Endodermal cell (in vitro differentiated cells): ENCODE measurements at regions not wholly inside any gene's neighbourhood (a gene's known extent, or its start where the extent isn't known, plus 50 kb on each side); places are given as distances from the start of the nearest gene placed in this dataset.
"Not testable (repeated sequence)": the region's sequence is repeated elsewhere in the genome, so short reads cannot be mapped to it uniquely, and the experiment has no call there.

ENCODE experiments used
- DNase-seq: peaks from one replicate; pipeline ENCODE4 v3.0.0-alpha.2; 2017
- H3K27ac ChIP-seq: 2 replicates; pipeline ENCODE4 v1.5.1; 2013; ENCODE audit warnings: mild to moderate bottlenecking, low read depth, low read length, moderate library complexity
- H3K27me3 ChIP-seq: 2 replicates; pipeline ENCODE4 v1.6.1; 2013; ENCODE audit warnings: mild to moderate bottlenecking, low read length, moderate library complexity; ENCODE audit not compliant: insufficient read depth, control insufficient read depth, poor library complexity, severe bottlenecking
- H3K36me3 ChIP-seq: 2 replicates; pipeline ENCODE4 v1.7.0; 2013; ENCODE audit warnings: mild to moderate bottlenecking, low read length, moderate library complexity; ENCODE audit not compliant: control insufficient read depth, insufficient read depth
- H3K4me1 ChIP-seq: one replicate; pipeline ENCODE4 v1.7.0; 2013; ENCODE audit warnings: low read length; ENCODE audit not compliant: control insufficient read depth, insufficient read depth
- H3K4me3 ChIP-seq: 2 replicates; pipeline ENCODE4 v1.5.1; 2013; ENCODE audit warnings: mild to moderate bottlenecking, low read length, moderate library complexity
- H3K9ac ChIP-seq: 2 replicates; pipeline ENCODE4 v1.6.1; 2013; ENCODE audit warnings: mild to moderate bottlenecking, low read length, moderate library complexity; ENCODE audit not compliant: poor library complexity, severe bottlenecking; ENCODE audit errors: extremely low read depth
- H3K9me3 ChIP-seq: 2 replicates; pipeline ENCODE4 v1.6.1; 2013; ENCODE audit warnings: mild to moderate bottlenecking, low read length, moderate library complexity; ENCODE audit not compliant: control insufficient read depth
- H3K27ac Mint-ChIP-seq: 2 replicates; pipeline ENCODE4 v1.8.0; 2020; ENCODE audit warnings: mixed read lengths
- H3K27me3 Mint-ChIP-seq: 2 replicates; pipeline ENCODE4 v1.8.0; 2021; ENCODE audit warnings: mild to moderate bottlenecking, mixed read lengths; ENCODE audit not compliant: insufficient read depth
- H3K36me3 Mint-ChIP-seq: 2 replicates; pipeline ENCODE4 v1.8.0; 2020; ENCODE audit warnings: low read depth, mixed read lengths
- H3K4me1 Mint-ChIP-seq: 2 replicates; pipeline ENCODE4 v1.8.0; 2020; ENCODE audit warnings: mixed read lengths
- H3K4me3 Mint-ChIP-seq: 2 replicates; pipeline ENCODE4 v1.8.0; 2020; ENCODE audit warnings: mild to moderate bottlenecking, moderate library complexity, mixed read lengths
- H3K9me3 Mint-ChIP-seq: 2 replicates; pipeline ENCODE4 v1.8.0; 2020; ENCODE audit warnings: mild to moderate bottlenecking, mixed read lengths
- WGBS, 2 experiments: methylation state at CpG; one replicate each; pipeline versions ENCODE4 v1.1.5 to v1.1.7; 2013; ENCODE audit warnings: missing lambda C conversion rate in 2 of 2, mixed read lengths in 1 of 2; ENCODE audit not compliant: insufficient coverage in 1 of 2, insufficient read length in 1 of 2; 5-methylcytosine and 5-hydroxymethylcytosine counted together
- TF ChIP-seq, protein P1 (sequence below): fragments of 200-600 bp; sonication (generic); conservative IDR thresholded peaks from 2 replicates; pipeline ENCODE4 v1.5.0; 2021; ENCODE audit warnings: antibody characterized with exemption, mild to moderate bottlenecking

DNA sequence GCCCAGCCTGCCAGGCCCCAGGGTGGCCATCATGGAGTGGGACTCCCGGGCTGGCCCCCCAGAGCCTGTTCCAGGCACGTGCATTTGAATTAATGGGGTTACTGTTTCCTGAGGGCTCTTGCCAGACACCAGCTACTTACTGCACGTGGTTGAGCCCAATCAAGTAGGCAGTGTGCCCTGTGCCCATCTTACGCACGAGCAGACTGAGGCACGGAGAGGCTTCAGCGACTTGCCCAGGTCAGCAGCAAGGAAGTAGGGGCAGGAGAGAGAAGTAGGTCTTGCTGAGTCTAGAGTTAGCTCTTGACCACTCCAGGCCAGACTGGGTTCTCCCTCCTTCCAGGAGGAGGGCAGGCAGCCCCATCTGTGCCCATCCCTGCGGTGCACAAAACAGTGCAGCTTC lies 67.7 kb downstream of the DIO3 start:
- no peaks in the 10 kb centered on the region for H3K36me3 Mint-ChIP-seq
- 88 to 97% methylated on average over 6 to 8 of the region's 8 CpGs for WGBS, 2 experiments
- no peak overlapping the region for H3K4me3 Mint-ChIP-seq
- H3K27ac Mint-ChIP-seq, result no peak overlapping the region
- TF ChIP-seq, protein P1, sequence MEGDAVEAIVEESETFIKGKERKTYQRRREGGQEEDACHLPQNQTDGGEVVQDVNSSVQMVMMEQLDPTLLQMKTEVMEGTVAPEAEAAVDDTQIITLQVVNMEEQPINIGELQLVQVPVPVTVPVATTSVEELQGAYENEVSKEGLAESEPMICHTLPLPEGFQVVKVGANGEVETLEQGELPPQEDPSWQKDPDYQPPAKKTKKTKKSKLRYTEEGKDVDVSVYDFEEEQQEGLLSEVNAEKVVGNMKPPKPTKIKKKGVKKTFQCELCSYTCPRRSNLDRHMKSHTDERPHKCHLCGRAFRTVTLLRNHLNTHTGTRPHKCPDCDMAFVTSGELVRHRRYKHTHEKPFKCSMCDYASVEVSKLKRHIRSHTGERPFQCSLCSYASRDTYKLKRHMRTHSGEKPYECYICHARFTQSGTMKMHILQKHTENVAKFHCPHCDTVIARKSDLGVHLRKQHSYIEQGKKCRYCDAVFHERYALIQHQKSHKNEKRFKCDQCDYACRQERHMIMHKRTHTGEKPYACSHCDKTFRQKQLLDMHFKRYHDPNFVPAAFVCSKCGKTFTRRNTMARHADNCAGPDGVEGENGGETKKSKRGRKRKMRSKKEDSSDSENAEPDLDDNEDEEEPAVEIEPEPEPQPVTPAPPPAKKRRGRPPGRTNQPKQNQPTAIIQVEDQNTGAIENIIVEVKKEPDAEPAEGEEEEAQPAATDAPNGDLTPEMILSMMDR, result no peak
- H3K27me3 Mint-ChIP-seq, result peaks cover 12% of the 10 kb centered on the region
- Histone ChIP-seq H3K9me3 (no peaks in the 10 kb centered on the region), H3K9ac (no peak overlapping the region), H3K27me3 (peaks cover 3% of the 10 kb centered on the region), H3K27ac (no peak overlapping the region), H3K36me3 (no peaks in the 10 kb centered on the region), H3K4me1 (no peaks in the 10 kb centered on the region), H3K4me3 (no peak overlapping the region)
- H3K9me3 Mint-ChIP-seq, result no peaks in the 10 kb centered on the region
- peaks cover 7% of the 10 kb centered on the region for H3K4me1 Mint-ChIP-seq
- DNase-seq, result no peak

DNA sequence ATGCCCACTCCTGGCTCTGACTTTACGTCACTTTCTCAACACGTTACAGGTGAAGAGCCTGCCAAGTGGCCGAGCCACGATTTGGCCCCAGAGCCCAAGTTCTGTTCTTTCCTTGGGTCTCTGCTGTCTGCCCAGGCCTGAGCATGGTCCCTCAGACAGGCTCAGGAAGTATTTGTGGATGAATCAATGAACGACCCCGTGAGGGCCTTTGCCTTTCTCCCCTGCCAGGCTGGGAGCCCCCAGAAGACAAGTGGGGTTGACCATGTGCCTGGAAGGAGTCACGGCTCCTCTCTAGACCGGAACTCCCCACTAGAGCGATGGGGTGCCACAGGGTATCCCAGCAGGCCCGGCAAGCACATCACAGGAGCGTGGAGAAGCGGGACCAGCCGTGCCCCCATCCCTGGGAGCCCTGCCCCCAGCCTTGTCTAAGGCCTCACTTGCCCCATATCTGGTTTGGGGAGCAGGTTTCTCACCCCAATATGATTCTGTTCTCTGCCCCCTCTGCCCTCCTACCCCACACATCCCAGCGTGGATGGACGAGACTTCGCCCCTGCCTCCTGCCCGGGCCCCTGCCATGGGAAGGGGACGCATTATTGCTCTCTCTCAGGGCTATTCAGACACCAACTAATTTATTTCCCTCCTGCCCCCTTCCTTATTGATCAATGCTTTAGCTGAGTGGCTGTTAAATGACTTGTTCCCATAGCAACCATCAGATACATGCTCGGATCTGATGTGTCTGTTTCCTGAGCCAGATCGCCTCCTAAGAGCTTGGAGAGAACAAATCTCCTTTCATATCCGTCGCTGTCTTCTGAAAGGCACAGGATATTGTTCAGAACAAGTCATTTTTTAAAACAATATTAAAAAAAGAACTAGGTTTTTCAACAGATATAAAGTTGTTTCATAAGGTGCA lies 69.0 kb downstream of the DIO3 start:
- 87 to 90% methylated on average over 8 to 22 of the region's 22 CpGs for WGBS, 2 experiments
- H3K4me3 ChIP-seq, result no peak overlapping the region
- peaks cover 3% of the 10 kb centered on the region for H3K27me3 ChIP-seq
- no peak for DNase-seq
- H3K4me3 Mint-ChIP-seq, result no peak overlapping the region
- H3K27ac ChIP-seq, result no peak overlapping the region
- H3K36me3 Mint-ChIP-seq, result no peaks in the 10 kb centered on the region
- no peaks in the 10 kb centered on the region for H3K36me3 ChIP-seq
- H3K27me3 Mint-ChIP-seq, result peaks cover 12% of the 10 kb centered on the region
- H3K4me1 ChIP-seq, result peaks cover 3% of the 10 kb centered on the region
- TF ChIP-seq, protein P1, result no peak
- H3K9ac ChIP-seq, result no peak overlapping the region
- H3K9me3 ChIP-seq, result no peaks in the 10 kb centered on the region
- peaks cover 3% of the 10 kb centered on the region for H3K9me3 Mint-ChIP-seq
- no peak overlapping the region for H3K27ac Mint-ChIP-seq
- peaks cover 10% of the 10 kb centered on the region for H3K4me1 Mint-ChIP-seq

DNA sequence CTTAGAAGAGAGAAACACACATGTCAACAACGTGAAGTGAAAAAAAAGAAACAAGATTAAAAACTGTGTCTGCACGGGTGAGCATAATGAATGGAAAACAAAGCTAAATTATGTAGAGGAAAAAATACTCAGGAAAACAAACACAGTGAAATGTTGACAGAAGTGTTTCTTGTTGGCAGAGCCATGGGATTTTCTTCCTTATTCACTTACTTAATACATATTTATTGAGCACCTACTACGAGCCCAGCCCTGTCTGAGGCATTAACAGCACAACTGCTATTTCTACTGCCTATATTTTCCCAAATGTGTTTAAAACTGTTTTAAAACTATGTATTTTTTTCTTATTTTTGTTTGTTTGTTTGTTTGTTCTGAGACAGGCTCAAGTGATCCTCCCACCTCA lies 69.9 kb downstream of the DIO3 start:
- H3K36me3 Mint-ChIP-seq, result no peaks in the 10 kb centered on the region
- no peak overlapping the region for H3K4me3 Mint-ChIP-seq
- DNase-seq, result no peak
- WGBS, 2 experiments, result 91 to 100% methylated on average over 2 to 3 of the region's 3 CpGs
- peaks cover 11% of the 10 kb centered on the region for H3K27me3 Mint-ChIP-seq
- H3K27ac ChIP-seq, result no peak overlapping the region
- H3K27me3 ChIP-seq, result peaks cover 3% of the 10 kb centered on the region
- TF ChIP-seq, protein P1, result no peak
- no peak overlapping the region for H3K27ac Mint-ChIP-seq
- H3K36me3 ChIP-seq, result no peaks in the 10 kb centered on the region
- no peaks in the 10 kb centered on the region for H3K9me3 ChIP-seq
- no peak overlapping the region for H3K4me3 ChIP-seq
- peaks cover 3% of the 10 kb centered on the region for H3K9me3 Mint-ChIP-seq
- H3K4me1 ChIP-seq, result peaks cover 3% of the 10 kb centered on the region
- H3K4me1 Mint-ChIP-seq, result peaks cover 10% of the 10 kb centered on the region
- no peak overlapping the region for H3K9ac ChIP-seq

DNA sequence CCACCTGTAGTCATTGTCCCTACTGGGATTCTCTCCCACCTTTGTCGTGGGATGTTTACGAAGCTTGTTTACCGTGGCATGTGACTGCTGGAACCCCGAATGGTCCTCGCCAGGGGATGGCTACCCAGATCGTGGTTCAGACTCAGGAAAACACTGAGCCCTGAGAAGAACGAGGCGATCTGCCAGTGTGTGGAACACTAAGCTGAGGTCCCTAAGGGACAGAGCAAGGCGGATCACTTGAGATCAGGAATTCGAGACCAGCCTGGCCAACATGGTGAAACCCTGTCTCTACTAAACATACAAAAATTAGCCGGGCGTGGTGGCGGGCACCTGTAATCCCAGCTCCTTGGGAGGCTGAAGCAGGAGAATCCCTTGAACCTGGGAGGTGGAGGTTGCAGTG lies 70.7 kb downstream of the DIO3 start:
- not testable (repeated sequence) for DNase-seq, H3K4me3 Mint-ChIP-seq, H3K4me1 ChIP-seq, H3K27me3 ChIP-seq, H3K36me3 ChIP-seq, H3K9ac ChIP-seq, H3K36me3 Mint-ChIP-seq, H3K27ac Mint-ChIP-seq, H3K9me3 Mint-ChIP-seq, H3K9me3 ChIP-seq, H3K27ac ChIP-seq, H3K4me3 ChIP-seq
- Mint-ChIP-seq H3K27me3 (peaks cover 10% of the 10 kb centered on the region), H3K4me1 (peaks cover 10% of the 10 kb centered on the region)
- 94 to 95% methylated on average over 13 of the region's 13 CpGs for WGBS, 2 experiments
